ENCODE measurements at regions not wholly inside any gene's neighbourhood (a gene's known extent, or its start where the extent isn't known, plus 50 kb on each side); places are given as distances from the start of the nearest gene placed in this dataset.

DNA sequence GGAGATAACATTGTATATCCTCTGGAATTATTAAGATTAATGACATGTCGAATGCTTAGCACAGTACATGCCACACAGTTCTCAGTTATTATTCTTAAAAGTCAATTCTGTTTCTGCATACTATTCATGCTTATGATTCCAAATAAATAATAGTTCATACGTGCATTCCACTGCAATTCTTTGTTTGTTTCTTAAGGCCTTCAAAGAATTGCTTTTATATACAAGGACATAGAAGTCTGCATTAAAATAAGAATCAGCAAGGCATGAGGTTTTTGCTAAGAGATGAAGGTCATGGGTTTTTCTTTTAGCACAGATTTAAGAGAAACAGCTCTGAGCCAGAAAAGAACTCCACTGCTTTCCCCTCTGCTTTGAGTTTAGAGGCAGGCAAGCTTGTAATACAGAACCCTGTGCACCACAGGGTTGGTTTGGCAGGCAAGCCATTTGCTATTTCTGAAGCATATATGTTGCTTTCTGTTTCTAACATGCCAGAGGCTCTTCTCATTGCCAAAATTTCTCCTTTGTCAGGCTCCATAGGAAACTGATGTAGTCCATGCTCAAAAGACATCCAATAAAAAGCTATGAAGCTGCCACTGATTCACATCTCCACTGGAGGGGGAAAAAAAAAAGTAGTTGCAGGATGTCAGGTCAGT lies 420.6 kb upstream of the TYRP1 start:
- TF ChIP-seq, protein P1, sequence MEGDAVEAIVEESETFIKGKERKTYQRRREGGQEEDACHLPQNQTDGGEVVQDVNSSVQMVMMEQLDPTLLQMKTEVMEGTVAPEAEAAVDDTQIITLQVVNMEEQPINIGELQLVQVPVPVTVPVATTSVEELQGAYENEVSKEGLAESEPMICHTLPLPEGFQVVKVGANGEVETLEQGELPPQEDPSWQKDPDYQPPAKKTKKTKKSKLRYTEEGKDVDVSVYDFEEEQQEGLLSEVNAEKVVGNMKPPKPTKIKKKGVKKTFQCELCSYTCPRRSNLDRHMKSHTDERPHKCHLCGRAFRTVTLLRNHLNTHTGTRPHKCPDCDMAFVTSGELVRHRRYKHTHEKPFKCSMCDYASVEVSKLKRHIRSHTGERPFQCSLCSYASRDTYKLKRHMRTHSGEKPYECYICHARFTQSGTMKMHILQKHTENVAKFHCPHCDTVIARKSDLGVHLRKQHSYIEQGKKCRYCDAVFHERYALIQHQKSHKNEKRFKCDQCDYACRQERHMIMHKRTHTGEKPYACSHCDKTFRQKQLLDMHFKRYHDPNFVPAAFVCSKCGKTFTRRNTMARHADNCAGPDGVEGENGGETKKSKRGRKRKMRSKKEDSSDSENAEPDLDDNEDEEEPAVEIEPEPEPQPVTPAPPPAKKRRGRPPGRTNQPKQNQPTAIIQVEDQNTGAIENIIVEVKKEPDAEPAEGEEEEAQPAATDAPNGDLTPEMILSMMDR (IDR thresholded peaks at IDR 0.05) = no peak
- Mint-ChIP-seq H3K4me3 (ENCODE audit: unreplicated experiment) (no peak overlapping the region), H3K36me3 (ENCODE audit: low read depth) (no peaks in the 10 kb centered on the region), H3K9me3 (ENCODE audit: low read depth) (peaks cover 3% of the 10 kb centered on the region), H3K27me3 (ENCODE audit: low read depth) (peaks cover 3% of the 10 kb centered on the region), H3K27ac (ENCODE audit: unreplicated experiment) (no peak overlapping the region), H3K4me1 (ENCODE audit: low read depth) (no peaks in the 10 kb centered on the region)
- DNase-seq (ENCODE audit: low spot score) = no peak

DNA sequence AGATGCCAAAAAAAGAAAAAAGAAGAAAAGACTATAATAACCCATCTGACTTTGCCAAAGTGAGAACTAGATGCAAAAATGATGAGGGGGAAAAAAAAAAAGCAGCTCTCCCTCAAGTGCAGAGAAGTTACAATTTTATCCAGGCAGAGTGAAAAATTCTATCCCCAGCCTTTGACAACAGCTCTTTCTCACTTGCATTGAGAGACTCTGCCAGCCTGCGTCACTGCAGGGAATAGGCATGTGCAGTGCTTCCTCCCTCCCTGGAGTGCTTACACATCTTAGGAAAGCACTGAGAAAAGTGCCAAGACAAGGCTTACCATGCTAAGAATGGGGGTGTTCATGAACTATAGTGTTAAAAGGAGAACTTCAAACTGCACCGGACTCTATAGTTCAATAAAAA lies 418.6 kb upstream of the TYRP1 start:
- Mint-ChIP-seq H3K36me3 (ENCODE audit: low read depth) (no peaks in the 10 kb centered on the region), H3K27me3 (ENCODE audit: low read depth) (peaks cover 3% of the 10 kb centered on the region), H3K4me3 (ENCODE audit: unreplicated experiment) (no peak overlapping the region), H3K9me3 (ENCODE audit: low read depth) (peaks cover 3% of the 10 kb centered on the region), H3K4me1 (ENCODE audit: low read depth) (no peaks in the 10 kb centered on the region), H3K27ac (ENCODE audit: unreplicated experiment) (no peak overlapping the region)
- no peak for DNase-seq (ENCODE audit: low spot score)
- TF ChIP-seq, protein P1 (IDR thresholded peaks at IDR 0.05) = no peak

DNA sequence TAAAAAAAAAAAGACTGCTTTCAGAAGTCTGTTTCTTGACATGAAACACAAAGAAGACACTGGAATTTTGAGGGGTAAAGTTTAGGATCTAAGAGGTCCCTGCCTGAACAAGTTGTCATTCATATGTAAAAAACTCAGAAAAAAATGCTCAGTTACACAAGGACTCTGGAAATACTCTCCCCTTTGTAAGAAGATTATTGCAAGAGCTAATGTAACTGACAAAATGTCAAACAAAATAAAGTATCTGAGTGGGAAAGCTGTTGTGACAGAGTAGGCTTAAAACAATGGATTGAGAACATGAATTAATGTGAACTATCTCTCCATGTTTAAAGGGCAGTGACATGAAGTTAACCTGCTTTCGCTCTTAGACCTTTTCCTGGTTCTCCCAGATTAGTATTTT lies 416.7 kb upstream of the TYRP1 start:
- Mint-ChIP-seq H3K27ac (ENCODE audit: unreplicated experiment) (no peak overlapping the region), H3K36me3 (ENCODE audit: low read depth) (no peaks in the 10 kb centered on the region), H3K4me3 (ENCODE audit: unreplicated experiment) (no peak overlapping the region), H3K4me1 (ENCODE audit: low read depth) (no peaks in the 10 kb centered on the region), H3K27me3 (ENCODE audit: low read depth) (peaks cover 3% of the 10 kb centered on the region), H3K9me3 (ENCODE audit: low read depth) (peaks cover 2% of the 10 kb centered on the region)
- DNase-seq (ENCODE audit: low spot score) = no peak
- TF ChIP-seq, protein P1 (IDR thresholded peaks at IDR 0.05) = no peak

DNA sequence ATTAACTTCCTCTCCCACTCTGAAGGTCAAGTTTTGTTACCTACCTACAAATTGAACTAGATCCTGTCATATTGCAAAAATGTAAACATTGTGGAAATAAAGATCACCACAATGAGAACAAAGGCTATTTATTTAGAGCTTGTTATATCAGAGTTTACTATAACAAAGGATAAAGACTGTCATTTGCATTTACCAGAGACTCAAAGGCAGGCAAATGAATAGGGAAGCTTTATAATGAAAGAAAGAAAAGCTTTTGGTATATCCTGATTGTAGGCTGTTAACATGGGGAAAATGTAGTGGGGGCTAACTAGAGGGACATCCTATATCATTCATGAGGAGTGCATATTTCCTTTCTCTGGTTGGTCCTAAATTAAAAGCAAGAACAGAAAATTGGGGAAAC lies 403.5 kb upstream of the TYRP1 start:
- H3K27ac Mint-ChIP-seq (ENCODE audit: unreplicated experiment) = no peak overlapping the region
- H3K27me3 Mint-ChIP-seq (ENCODE audit: low read depth) = peaks cover 11% of the 10 kb centered on the region
- TF ChIP-seq, protein P1 (IDR thresholded peaks at IDR 0.05) = no peak
- no peaks in the 10 kb centered on the region for H3K4me1 Mint-ChIP-seq (ENCODE audit: low read depth)
- no peak overlapping the region for H3K4me3 Mint-ChIP-seq (ENCODE audit: unreplicated experiment)
- no peaks in the 10 kb centered on the region for H3K36me3 Mint-ChIP-seq (ENCODE audit: low read depth)
- DNase-seq (ENCODE audit: low spot score) = no peak
- no peaks in the 10 kb centered on the region for H3K9me3 Mint-ChIP-seq (ENCODE audit: low read depth)

DNA sequence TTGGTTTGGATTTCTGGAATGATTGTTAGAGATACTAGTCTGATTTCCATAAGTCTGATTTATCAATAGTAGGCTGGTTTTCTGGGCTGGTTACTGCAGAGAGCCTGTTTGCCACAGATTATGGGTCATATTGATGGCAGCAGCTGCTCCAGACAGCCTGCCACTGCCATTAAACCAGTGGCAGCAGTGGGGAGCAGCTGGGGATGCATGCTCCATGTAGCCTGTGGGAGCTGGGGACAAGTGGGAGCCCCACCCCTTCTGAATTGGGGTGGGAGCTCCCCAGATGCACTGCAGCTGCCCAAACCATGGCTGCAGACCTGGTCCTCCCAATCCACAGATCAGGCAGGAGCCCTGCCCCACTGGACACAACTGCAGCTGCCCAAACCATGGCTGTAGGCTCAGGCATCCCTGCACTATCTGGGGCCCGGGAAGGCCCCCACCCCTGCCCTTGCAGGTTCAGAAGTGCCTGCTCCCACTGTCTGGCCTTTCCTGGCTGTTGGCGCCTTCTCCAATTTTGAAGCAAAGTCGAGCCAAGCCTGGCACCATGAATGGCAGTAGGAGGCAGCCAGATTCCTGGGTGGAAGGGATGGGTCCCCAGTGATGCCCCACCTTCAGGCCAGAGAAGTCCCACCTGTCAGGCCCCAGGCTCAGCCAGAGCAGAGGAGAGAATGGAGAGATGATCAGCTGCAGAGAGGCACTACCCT lies 402.9 kb upstream of the TYRP1 start:
- DNase-seq (ENCODE audit: low spot score) = no peak
- TF ChIP-seq, protein P1 (IDR thresholded peaks at IDR 0.05) = no peak
- Mint-ChIP-seq H3K4me3 (ENCODE audit: unreplicated experiment) (no peak overlapping the region), H3K27me3 (ENCODE audit: low read depth) (peaks cover 12% of the 10 kb centered on the region), H3K36me3 (ENCODE audit: low read depth) (no peaks in the 10 kb centered on the region), H3K27ac (ENCODE audit: unreplicated experiment) (no peak overlapping the region), H3K4me1 (ENCODE audit: low read depth) (no peaks in the 10 kb centered on the region), H3K9me3 (ENCODE audit: low read depth) (no peaks in the 10 kb centered on the region)

All from chondrocyte (in vitro differentiated cells).